ENCODE measurements at regions not wholly inside any gene's neighbourhood (a gene's known extent, or its start where the extent isn't known, plus 50 kb on each side); places are given as distances from the start of the nearest gene placed in this dataset.

GRCh38 chr10:55491712-55492111, 690.7 kb upstream of the PCDH15 start:
- ATAC-seq, result no peak
- CTCF ChIA-PET, result no interaction called here
- H3K36me3 Mint-ChIP-seq, result no peaks in the 10 kb centered on the region
- H3K4me3 Mint-ChIP-seq, result no peak overlapping the region
- no peaks in the 10 kb centered on the region for H3K27me3 Mint-ChIP-seq (ENCODE audit: low read depth)
- DNase-seq (ENCODE audit: low spot score), result no peak
- no peaks in the 10 kb centered on the region for H3K9me3 Mint-ChIP-seq
- TF ChIP-seq MAX (CRISPR knock-in tag; IDR thresholded peaks at IDR 0.05), result no peak
- no peak for TF ChIP-seq AFF4 (CRISPR knock-in tag; IDR thresholded peaks at IDR 0.05; ENCODE audit: borderline replicate concordance)
- no peak for TF ChIP-seq STAT6 (CRISPR knock-in tag; conservative IDR thresholded peaks at IDR 0.05; ENCODE audit: low read depth)
- no peak for TF ChIP-seq MYBL2 (CRISPR knock-in tag; IDR thresholded peaks at IDR 0.05)
- no peak for TF ChIP-seq E2F1 (CRISPR knock-in tag; IDR thresholded peaks at IDR 0.05)
- TF ChIP-seq USF2 (CRISPR knock-in tag; IDR thresholded peaks at IDR 0.05), result no peak
- no peak for TF ChIP-seq IRF1 (CRISPR knock-in tag; IDR thresholded peaks at IDR 0.05)
- no peak for TF ChIP-seq RELA (CRISPR knock-in tag; IDR thresholded peaks at IDR 0.05; ENCODE audit: borderline replicate concordance)
- no peak for TF ChIP-seq KAT7 (CRISPR knock-in tag; IDR thresholded peaks at IDR 0.05; ENCODE audit: borderline replicate concordance)
- no peak for TF ChIP-seq ZNF671 (CRISPR knock-in tag; IDR thresholded peaks at IDR 0.05)
- TF ChIP-seq IRF2 (CRISPR knock-in tag; IDR thresholded peaks at IDR 0.05; ENCODE audit: borderline replicate concordance, low read depth), result no peak
- no peak for TF ChIP-seq NFE2L1 (CRISPR knock-in tag; IDR thresholded peaks at IDR 0.05)
- TF ChIP-seq ATF6 (CRISPR knock-in tag; IDR thresholded peaks at IDR 0.05), result no peak
- TF ChIP-seq SMAD3 (CRISPR knock-in tag; IDR thresholded peaks at IDR 0.05; ENCODE audit: borderline replicate concordance), result no peak
- TF ChIP-seq GABPB1 (CRISPR knock-in tag; IDR thresholded peaks at IDR 0.05), result no peak
- TF ChIP-seq EMX1 (CRISPR knock-in tag; IDR thresholded peaks at IDR 0.05), result no peak
- no peak for TF ChIP-seq ATF2 (CRISPR knock-in tag; IDR thresholded peaks at IDR 0.05; ENCODE audit: borderline replicate concordance, low read depth)
- no peak for TF ChIP-seq ZMAT4 (CRISPR knock-in tag; IDR thresholded peaks at IDR 0.05)
- TF ChIP-seq ARID4B (CRISPR knock-in tag; IDR thresholded peaks at IDR 0.05; ENCODE audit: borderline replicate concordance), result no peak
- POLR2A ChIA-PET, result no interaction called here
- H3K4me1 Mint-ChIP-seq, result no peaks in the 10 kb centered on the region
- H3K27ac Mint-ChIP-seq, result no peak overlapping the region

Measured in WTC11 (cell line).